HL-60 (cell line): ENCODE measurements at regions not wholly inside any gene's neighbourhood (a gene's known extent, or its start where the extent isn't known, plus 50 kb on each side); places are given as distances from the start of the nearest gene placed in this dataset.
"Not testable (repeated sequence)": the region's sequence is repeated elsewhere in the genome, so short reads cannot be mapped to it uniquely, and the experiment has no call there.

Source experiments
- DNase-seq, 2 experiments: peaks; one replicate each; pipeline ENCODE4 v3.0.0-alpha.2; 2010 to 2020; ENCODE audit warnings: low read depth in 1 of 2, low spot score in 1 of 2
- H3K27ac ChIP-seq: fragments of 250-450 bp; sonication (Bioruptor Pico); replicated peaks from 2 replicates; pipeline ENCODE4 v1.5.1; 2020; ENCODE audit warnings: mild to moderate bottlenecking, moderate library complexity
- H3K27me3 ChIP-seq: fragments of 250-450 bp; sonication (Bioruptor Pico); 2 replicates; pipeline ENCODE4 v1.5.1; 2021; ENCODE audit warnings: mild to moderate bottlenecking, moderate library complexity; ENCODE audit not compliant: insufficient read depth, poor library complexity, severe bottlenecking
- H3K4me3 ChIP-seq: replicated peaks from 2 replicates; pipeline ENCODE4 v1.5.1; 2011; ENCODE audit warnings: mild to moderate bottlenecking, control low read depth, low read length; ENCODE audit not compliant: insufficient read depth

DNA sequence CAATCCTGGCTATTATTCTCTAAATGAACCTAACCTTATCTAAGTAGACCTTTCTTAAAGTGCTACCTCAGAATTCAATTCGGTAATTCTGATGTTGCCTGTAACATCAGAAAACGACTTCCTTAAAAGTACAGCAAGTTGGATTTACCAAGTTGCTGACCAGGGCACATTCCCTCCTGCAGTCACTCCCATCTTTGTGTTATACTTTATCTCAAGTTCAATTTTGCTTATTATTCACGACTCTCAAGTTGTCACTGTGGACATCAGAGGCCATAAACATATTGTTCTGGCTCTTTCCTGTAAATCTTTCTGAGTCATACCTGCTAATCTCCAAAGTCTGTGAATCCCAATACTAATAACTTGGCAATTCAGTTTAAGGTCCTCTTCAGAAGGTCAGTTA lies 64.6 kb upstream of the ZSCAN2 start:
- DNase-seq, H3K4me3 ChIP-seq, H3K27ac ChIP-seq, H3K27me3 ChIP-seq: not testable (repeated sequence)

DNA sequence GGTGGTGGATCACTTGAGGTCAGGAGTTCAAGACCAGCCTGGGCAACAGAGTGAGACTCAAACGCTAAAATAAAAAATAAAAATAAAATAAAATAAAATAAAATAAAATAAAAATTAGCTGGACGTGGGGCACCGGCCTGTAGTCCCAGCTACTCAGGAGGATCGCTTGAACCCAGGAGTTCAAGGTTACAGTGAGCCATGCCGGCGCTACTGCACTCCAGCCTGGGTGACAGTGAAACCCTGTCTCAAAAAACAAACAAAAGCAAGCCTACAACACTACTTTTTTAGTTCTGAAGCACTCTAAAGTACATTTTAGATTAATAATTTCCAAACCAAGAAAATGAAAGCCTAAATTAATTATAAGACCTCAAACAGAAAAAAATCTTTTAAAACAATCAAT lies 56.2 kb upstream of the ZSCAN2 start:
- H3K4me3 ChIP-seq, DNase-seq, H3K27ac ChIP-seq, H3K27me3 ChIP-seq: not testable (repeated sequence)

DNA sequence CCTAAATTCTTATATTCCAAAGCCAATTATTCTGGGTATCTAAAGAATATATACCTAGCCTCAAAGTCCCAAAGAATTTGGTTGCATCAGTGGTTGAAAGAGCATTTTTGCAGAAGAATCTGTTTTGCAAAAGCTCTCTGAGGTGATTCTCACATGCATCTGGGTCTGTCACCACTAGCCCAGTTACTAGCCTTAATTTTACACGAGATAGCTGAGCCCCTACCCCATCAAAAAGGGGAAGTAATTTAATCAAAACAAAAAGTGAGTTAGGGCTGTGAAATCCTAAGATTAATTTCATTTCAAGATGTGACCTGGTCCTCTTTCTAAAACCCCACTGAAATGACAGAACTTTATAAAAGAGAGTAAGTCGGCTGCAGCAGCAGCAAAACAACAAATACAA lies 53.7 kb upstream of the ZSCAN2 start:
- not testable (repeated sequence) for DNase-seq, H3K27me3 ChIP-seq, H3K4me3 ChIP-seq, H3K27ac ChIP-seq

DNA sequence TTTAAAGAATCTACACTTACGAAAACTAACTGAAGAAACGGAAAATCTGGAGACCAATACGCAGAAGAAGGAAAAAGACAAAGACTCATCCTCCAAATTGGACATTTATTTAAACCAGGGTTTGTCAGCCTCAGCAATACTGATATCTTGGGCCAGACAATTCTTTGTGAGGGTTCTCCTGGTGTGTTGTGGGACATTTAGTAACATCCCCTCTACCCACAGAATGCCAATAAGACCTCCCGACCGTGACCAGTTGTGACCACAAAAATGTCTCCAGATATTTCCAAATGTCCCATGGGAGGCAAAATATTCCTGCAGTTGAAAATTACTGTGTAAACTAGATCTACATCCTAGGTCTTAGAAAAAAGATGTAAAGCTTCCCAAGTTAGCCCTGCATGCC lies 50.3 kb upstream of the ZSCAN2 start:
- not testable (repeated sequence) for H3K27ac ChIP-seq, H3K27me3 ChIP-seq, DNase-seq, H3K4me3 ChIP-seq
